ENCODE measurements at regions not wholly inside any gene's neighbourhood (a gene's known extent, or its start where the extent isn't known, plus 50 kb on each side); places are given as distances from the start of the nearest gene placed in this dataset.

GRCh38 chr15:47158573-47158972, 558.7 kb upstream of the SEMA6D start:
- H3K4me3 ChIP-seq (ENCODE audit: low read length), result no peak overlapping the region
- TF ChIP-seq, protein P1, sequence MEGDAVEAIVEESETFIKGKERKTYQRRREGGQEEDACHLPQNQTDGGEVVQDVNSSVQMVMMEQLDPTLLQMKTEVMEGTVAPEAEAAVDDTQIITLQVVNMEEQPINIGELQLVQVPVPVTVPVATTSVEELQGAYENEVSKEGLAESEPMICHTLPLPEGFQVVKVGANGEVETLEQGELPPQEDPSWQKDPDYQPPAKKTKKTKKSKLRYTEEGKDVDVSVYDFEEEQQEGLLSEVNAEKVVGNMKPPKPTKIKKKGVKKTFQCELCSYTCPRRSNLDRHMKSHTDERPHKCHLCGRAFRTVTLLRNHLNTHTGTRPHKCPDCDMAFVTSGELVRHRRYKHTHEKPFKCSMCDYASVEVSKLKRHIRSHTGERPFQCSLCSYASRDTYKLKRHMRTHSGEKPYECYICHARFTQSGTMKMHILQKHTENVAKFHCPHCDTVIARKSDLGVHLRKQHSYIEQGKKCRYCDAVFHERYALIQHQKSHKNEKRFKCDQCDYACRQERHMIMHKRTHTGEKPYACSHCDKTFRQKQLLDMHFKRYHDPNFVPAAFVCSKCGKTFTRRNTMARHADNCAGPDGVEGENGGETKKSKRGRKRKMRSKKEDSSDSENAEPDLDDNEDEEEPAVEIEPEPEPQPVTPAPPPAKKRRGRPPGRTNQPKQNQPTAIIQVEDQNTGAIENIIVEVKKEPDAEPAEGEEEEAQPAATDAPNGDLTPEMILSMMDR (conservative IDR thresholded peaks at IDR 0.05; ENCODE audit: low read length), result no peak
- no peak for DNase-seq (ENCODE audit: low read depth)

DNA sequence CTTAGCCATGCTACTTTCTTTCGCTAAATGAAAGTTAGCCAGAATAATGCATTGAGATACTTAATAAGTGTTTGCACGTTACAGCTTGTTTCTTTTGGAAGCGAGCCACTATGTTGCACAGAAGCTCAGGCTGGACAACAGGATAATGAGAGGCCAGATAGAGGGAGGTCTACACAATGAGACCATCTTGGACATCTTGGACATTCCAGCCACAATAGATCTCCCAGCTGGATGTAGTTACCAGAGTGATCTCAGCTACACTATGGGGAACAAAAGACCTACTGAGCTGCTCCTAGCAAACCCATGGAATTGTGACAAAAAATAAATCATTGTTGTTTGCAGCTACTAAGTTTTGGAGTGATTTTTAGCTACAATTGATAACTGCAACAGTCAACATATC, 540.1 kb upstream of the SEMA6D start:
- DNase-seq (ENCODE audit: low read depth), result no peak
- H3K4me3 ChIP-seq (ENCODE audit: low read length), result no peak overlapping the region
- TF ChIP-seq, protein P1 (conservative IDR thresholded peaks at IDR 0.05; ENCODE audit: low read length), result no peak

DNA sequence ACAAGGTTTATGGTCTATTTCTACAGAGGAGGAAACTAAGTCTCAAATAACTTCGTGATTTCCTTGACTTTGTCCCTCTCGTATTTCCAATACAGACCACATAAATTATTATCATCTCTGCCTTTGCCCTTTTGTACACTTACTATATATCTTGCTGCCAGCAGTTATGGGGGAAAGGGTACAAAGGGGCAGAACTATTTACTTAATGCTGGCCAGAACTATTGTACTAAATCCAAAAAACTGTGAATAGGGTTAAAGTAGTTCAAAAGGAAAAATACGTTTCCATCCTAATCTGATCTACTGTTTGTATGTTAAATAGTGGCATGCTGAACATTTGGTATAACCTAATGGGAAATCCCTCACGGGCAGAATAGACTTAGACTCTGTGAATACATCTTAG, 537.3 kb upstream of the SEMA6D start:
- TF ChIP-seq, protein P1 (conservative IDR thresholded peaks at IDR 0.05; ENCODE audit: low read length), result no peak
- no peak overlapping the region for H3K4me3 ChIP-seq (ENCODE audit: low read length)
- DNase-seq (ENCODE audit: low read depth), result no peak

DNA sequence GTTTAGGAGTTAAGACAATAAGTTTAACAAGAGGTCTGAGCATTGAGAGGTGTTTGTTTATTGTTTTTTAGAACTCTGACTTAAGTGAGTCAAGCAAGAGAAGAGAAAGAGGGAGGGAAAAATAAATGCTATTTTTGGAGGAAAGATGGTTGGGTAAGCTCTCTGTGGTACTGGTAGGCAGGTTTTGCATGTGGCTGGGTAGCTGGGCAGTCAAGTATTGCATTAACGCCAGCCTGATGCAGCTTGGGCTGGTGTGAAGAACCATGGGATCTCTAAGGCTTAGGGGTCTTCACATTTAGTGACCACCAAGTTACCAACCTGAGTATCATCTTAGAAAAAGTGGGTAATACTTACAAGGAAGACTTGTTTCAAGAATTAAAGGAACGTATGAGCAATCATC, 534.5 kb upstream of the SEMA6D start:
- H3K4me3 ChIP-seq (ENCODE audit: low read length), result no peak overlapping the region
- no peak for DNase-seq (ENCODE audit: low read depth)
- TF ChIP-seq, protein P1 (conservative IDR thresholded peaks at IDR 0.05; ENCODE audit: low read length), result no peak

GRCh38 chr15:47184003-47184907, 533.0 kb upstream of the SEMA6D start:
- peak overlapping the region; percentile 34 for H3K4me3 ChIP-seq (ENCODE audit: low read length)
- peak; percentile 1 for DNase-seq (ENCODE audit: low read depth)
- TF ChIP-seq, protein P1 (conservative IDR thresholded peaks at IDR 0.05; ENCODE audit: low read length), result no peak

GRCh38 chr15:47184908-47185801, 532.1 kb upstream of the SEMA6D start:
- H3K4me3 ChIP-seq (ENCODE audit: low read length), result peak overlapping the region; percentile 34
- TF ChIP-seq, protein P1 (conservative IDR thresholded peaks at IDR 0.05; ENCODE audit: low read length), result no peak
- DNase-seq (ENCODE audit: low read depth), result no peak
